HG03103 (cell line): ENCODE measurements at regions not wholly inside any gene's neighbourhood (a gene's known extent, or its start where the extent isn't known, plus 50 kb on each side); places are given as distances from the start of the nearest gene placed in this dataset.

ENCODE experiments used
- ATAC-seq: cut with Tn5 transposase; IDR thresholded peaks from one replicate; pipeline ENCODE4 v1.9.1; 2021; ENCODE audit warnings: low read depth; ENCODE audit not compliant: unreplicated experiment

DNA sequence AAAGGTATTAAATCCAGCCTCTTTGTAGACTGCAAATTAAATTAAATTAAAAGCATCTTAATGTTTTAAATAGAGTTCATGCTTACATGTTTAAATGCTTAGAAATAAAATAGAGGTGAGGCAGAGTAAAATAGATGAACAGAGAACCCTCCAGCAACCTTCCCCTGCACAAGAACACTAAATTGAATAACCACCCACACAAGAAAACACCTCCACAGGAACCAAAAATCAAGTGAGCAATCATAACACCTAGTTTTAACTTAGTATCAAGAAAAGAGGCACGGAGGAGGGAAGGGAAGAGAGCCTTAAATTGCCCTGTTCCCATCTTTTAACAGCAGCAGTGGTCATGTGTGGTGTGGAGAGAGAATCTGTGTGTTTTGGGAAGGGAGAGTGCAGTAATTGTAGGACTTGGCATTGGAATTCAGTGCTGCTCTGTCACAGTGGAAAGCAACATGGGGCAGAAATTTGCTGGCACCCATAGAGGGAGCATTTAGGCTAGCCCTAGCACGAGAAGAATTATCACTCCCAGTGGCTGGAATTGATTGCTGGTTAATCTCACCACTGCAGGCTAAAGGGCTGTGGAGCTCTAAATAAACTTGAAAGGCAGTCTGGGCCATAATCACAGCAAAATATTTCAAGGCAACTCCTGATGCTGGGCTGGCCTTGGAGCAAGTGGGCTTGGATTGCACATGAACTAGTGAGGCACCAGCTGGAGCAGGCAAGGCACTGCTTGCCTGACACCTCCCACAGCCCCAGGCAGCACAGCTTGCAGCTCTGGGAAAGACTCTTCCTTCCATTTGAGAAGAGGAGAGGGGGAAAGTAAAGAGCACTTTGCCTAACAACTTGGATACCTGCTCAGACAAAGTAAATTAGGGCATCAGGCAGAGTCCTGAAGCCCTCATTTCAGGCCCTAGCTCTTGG lies 1478.8 kb downstream of the NCAM2 start:
- no peak for ATAC-seq

DNA sequence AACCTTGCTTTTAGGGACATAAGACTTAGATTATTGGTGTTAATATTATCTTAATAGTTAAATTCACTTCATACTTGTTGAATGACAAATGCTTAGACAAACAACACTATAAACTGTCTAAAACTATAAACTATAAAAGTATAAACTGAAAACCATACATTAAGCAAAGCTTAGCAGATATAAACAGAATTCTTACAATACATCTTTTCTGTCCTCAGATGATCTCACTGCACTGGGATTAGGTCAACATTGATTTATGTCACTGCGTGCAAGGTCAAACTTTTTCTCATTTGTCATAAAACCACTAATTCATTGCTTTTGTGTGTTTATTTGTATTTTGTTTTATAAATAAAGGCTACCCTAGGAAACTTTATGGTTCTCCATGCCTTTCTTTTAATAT lies 1491.8 kb downstream of the NCAM2 start:
- ATAC-seq: no peak

DNA sequence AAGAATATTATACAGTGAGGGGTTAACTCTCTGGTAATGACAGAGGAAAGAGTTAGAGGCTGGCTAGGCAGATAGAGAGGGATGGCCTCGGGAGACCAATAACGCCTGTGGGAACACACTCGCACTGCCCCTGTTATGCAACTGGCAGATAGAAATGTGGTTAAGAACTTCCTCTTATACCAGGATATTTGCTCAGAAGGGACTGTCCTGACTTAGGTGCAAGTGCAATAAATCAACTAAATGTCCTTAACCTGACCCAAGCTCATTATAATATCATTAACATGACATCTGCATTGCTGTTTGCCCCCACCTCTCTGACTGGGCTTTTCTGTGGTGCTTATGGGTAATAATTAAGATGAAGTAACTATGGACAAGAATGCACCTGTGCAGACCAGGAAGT lies 1518.0 kb downstream of the NCAM2 start:
- ATAC-seq: no peak

GRCh38 chr21:22535630-22536029 lies 1537.4 kb downstream of the NCAM2 start:
- no peak for ATAC-seq

DNA sequence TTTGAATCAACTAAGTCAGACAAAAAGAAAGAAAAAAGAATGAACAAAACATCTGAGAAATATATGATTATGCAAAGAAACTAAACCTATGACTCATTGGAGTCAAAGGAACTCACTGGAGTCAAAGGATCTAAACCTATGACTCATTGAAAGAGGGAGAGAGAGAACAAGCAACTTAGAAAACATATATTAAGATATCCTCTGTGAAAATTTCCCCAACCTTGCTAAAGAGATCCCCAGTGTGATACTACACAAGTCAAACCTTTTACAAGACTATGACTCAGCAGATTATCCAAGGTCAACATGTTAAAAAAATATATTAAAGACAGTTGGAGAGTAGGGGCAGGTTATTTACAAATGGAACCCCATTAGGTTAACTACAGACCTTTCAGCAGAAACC lies 1538.3 kb downstream of the NCAM2 start:
- no peak for ATAC-seq

DNA sequence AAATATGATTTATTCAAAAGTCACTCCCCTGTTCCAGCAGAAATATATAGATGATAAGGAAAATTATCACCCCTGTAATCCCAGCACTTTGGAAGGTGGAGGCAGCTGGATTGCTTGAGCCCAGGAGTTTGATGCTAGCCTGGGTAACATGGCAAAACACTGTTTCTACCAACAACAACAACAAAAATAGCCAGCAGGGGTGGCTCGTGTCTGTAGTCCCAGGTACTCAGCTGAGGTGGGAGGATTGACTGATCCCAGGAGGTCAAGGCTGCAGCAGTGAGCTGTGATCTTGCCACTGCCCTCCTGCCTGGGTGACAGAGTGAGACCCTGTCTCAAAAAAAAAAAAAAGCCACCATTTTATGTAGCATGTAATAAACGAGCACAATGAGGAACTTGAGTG lies 1546.5 kb downstream of the NCAM2 start:
- ATAC-seq: no peak

- ATAC-seq: no peak
Observed at GRCh38 chr21:22552390-22552789, 1554.2 kb downstream of the NCAM2 start.

DNA sequence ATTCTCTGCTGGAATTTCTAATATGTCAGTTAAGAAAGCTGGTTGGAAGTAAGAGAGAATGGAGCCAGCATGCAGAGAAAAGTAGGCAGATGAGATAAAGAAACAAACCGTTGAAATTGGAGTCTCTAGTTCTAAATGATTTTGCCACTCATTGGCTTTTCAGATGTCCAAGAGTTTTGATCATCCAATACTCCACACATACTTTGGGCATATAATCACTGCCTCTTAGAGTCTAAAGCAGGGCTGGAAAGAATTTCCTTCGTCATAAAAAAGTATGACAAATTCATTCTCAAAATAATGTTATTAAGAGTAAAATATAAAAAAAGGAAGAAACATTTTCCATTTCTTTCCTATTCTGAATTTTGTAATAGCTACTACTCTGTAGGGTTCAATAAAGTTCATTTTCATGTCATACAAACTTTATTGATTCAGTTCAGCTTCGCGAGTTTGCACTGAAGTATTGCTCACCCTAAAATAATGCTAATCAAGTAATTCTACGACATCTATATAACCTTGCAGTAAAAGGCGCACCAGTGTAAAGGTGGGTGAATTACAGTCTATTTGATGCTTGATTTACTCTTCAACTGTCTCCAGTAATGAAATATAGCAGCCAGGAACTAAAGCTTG lies 1556.6 kb downstream of the NCAM2 start:
- ATAC-seq: no peak

GRCh38 chr21:22556829-22557228 lies 1558.6 kb downstream of the NCAM2 start:
- ATAC-seq: no peak

DNA sequence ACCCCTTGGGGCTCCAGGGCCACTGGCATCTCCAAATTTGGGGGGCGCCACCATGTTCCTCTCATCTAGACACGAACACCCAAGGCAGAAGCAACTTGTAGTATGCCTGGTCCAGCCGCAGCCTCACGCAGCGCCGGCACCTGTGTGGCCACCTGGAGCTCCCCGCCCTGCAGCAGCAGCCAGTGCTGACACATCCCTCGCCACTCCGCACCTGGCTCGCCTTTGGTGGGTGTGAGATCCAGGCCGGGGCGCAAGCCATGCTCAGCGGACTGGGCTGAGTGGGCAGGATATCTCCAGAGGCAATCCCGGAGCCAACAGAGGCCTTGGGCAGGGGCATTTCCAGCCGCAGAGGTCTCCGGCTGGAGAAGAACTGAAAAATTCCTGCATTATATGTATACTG lies 1563.7 kb downstream of the NCAM2 start:
- no peak for ATAC-seq

DNA sequence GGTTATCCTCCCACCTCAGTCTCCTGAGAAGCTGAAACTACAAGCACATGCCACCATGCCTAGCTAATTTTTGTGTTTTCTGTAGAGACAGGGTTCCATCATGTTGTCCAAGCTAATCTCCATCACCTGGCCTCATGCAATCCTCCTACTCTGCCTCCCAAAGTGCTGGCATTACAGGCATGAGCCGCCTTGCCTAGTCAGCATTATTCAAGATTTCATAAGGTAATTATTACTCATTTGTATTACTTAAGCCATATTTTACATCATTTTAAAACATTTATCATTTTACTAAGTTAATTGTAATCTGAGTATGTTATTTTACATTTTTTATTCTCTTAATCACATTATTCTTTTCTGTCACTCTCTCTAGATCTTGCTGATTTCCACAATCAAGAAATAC lies 1575.6 kb downstream of the NCAM2 start:
- ATAC-seq: no peak

DNA sequence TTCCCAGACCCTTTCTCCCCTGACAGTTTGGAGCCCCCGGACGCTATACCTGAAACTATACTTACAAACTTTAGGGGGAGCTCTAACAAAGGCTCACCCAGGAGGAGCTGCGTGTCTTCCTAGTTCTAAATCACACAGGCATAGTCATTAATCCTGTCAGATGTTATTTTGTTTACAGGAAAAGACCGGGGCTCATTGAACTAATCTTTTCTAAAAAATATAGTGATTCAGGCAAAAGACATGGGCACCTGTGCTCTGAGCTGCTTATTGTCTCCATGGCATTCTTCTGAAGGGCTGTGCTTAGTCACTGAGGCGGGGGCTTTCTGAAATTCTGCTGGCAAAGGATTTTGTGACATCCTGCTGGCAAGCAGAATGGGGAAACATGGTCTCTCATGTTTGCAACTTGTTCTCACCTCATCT lies 1577.0 kb downstream of the NCAM2 start:
- no peak for ATAC-seq

DNA sequence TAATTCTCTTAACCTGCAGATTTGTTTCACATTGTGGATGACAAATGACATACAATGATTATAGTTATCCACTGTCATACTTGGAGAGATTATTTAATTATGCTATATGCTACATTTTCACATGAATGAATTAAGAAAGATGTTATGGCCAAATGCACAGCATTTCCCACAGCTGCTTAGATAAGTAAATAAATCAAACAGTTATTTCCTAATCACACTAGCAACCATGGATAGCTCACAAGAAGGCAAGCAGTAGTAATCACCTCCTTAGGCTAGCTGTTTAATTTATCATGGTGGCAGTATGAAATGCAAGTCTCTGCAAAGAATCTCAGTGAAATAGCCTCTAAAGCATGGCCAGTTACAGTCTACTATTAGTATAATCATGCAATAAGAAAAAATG lies 1581.5 kb downstream of the NCAM2 start:
- no peak for ATAC-seq

DNA sequence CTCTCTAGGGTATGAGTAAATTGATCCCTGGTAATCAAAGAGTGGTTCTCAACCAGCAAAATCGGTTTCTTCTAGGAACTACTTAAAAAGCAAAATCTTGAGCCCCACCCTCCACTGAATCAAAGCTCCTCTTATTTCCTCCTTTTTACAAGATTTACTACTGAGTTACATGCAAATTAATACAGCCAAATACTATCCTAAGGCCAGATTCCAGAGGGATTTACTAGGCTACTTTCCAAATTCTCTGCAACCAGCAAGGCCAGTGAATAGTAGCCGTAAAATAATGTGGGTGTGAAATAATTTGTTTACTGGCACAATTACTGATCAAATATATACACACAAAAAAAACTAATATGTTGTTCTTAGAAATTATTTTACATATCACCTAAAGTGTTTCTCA lies 1583.8 kb downstream of the NCAM2 start:
- no peak for ATAC-seq

DNA sequence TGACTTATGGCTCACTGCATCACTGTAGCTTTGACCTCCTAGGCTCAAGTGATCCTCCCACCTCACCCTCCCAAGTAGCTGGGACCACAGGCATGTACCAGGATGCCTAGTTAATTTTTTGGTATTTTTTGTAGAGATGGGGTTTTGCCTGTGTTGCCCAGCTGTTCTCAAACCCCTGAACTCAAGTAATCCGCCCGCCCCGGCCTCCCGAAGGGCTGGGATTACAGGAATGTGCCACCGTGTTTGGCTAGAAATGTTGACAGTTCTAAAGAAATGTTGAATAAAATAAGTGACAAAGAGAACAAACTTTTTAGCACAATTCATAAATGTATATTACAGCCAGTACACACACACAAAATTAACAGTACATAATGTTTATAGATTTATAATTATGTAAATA lies 1586.1 kb downstream of the NCAM2 start:
- no peak for ATAC-seq

DNA sequence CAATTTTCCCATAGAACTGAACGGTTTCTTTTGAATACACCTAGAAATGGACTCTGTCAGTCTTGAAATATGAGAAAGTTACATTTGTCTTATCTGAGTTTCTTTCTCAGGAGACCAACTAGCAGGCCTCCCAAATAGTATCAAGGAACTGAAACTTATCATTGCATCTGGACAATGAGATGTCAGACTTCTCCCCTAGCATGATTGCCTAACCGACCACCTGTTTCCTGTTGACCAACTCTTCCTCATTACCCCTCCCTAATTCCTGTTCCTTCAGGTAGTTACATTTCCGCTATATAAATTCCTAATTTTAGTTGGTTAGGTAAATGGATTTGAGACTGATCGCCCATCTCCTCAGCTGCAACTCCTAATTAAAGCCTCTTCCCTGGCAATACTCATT lies 1587.3 kb downstream of the NCAM2 start:
- ATAC-seq: no peak

DNA sequence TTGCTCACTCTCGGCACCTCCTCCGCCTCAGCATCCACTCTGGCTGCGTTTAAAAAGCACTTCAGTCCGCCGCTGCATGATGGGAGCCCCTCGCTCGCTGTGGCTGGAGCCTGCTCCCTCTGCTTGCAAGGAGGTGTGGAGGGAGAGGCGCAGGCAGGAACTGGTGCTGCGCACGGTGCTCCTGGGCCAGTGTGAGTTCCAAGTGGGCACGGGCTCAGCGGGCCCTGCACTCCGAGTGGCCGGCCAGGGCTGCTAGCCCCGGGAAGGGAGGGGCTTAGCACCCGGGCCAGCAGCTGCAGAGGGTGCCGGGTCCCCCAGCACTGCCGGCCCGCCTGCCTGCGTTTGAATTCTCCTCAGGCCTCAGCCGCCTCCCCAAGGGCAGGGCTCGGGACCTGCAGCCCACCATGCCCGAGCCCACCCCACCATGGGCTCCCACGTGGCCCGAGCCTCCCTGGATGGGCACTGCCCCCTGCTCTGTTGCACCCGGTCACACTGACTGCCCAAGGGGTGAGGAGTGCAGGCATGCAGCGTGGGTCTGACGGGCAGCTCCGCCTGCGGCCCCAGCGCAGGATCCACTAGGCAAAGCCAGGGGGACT lies 1599.5 kb downstream of the NCAM2 start:
- ATAC-seq: no peak

DNA sequence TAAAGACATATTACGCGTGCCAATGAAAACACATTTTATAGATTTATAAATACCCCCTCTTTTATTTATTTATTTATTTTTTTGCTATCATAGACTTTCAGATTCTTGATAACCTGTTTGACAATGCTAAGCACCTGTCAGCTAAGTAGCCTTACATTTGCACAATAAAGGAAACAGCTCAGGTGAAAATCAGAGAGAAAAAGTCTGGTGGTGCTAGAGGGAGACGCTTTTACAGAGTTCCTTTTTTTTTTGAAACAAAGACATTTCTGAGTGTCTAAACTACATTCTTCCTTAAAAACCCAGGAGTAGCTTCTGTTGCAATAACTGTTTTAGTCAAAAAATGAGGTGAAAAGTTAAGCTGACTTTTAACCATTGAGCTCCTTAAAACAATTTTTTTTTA lies 1611.6 kb downstream of the NCAM2 start:
- no peak for ATAC-seq

DNA sequence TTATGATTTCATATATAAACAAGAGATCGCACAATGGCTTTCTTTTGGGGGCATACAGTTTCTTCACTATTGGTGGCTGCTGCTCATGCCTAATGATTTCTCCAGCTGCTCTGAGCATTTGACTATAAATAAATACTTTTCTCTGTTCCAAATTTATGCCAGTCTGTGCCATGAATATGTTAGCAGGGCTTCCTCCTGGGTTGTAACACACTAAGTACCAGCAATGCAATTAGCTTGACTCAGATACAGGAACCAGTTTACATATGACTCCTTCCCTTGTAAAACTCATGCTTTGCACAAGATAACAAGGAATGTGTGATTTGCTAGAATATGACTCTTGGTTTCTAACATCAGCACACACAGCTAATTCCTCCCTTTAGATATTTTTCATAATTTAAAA lies 1629.7 kb downstream of the NCAM2 start:
- no peak for ATAC-seq

- ATAC-seq: no peak
Observed at GRCh38 chr21:22630953-22631465, 1632.8 kb downstream of the NCAM2 start.

- ATAC-seq: no peak
Observed at GRCh38 chr21:22632176-22632575, 1634.0 kb downstream of the NCAM2 start.

DNA sequence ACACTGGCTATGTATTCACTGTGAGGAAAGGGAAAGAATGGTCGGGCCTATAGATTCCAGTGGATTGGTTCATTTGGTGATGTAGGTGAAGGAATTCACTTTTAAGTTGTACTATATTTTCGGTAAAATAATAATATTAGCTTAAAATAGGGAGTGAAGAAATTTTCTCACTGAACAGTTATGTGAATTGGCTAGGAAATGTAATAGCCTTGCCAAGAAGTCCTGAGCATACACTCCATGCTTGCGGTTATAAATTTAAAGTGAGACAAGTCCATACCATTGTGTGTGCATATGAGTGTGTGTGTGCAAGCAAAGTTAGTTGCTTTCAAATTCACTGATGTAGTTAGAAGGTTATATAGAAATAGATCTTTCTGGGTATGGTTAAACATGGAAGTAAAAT lies 1651.0 kb downstream of the NCAM2 start:
- ATAC-seq: no peak
